ENCODE measurements at regions not wholly inside any gene's neighbourhood (a gene's known extent, or its start where the extent isn't known, plus 50 kb on each side); places are given as distances from the start of the nearest gene placed in this dataset.

DNA sequence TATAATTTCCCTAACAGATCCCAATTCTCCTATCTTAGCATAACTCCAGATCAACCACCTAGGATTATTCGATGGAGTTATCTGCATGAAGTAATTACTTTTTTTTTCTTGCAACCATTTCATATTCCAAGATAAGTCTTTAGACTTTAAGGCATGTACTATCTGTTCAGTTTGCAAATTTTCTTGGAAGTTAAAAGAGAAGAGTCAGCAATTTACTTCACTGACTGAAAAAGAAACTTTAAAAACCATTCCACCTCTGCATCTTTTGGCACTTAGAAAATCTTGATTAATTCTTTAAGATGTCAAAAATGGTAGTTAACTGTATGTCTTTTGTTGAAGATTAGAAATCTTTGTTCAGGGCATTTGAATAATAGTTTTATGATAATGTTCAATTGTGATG is 830.5 kb upstream of the KLHL29 start:
- TF ChIP-seq EZH2phosphoT487 (IDR thresholded peaks at IDR 0.05; ENCODE audit: low read depth), result no peak
- no peak for TF ChIP-seq CTCF (IDR thresholded peaks at IDR 0.05; ENCODE audit: low read depth, low read length)
